NOMO-1 (cell line): ENCODE measurements at regions not wholly inside any gene's neighbourhood (a gene's known extent, or its start where the extent isn't known, plus 50 kb on each side); places are given as distances from the start of the nearest gene placed in this dataset.
"Not testable (repeated sequence)": the region's sequence is repeated elsewhere in the genome, so short reads cannot be mapped to it uniquely, and the experiment has no call there.

ENCODE experiments used
- DNase-seq, 2 experiments: peaks; one replicate each; lab custom pipeline; 2025; ENCODE audit not compliant: unreplicated experiment in 2 of 2; lab: John Stamatoyannopoulos, UW

DNA sequence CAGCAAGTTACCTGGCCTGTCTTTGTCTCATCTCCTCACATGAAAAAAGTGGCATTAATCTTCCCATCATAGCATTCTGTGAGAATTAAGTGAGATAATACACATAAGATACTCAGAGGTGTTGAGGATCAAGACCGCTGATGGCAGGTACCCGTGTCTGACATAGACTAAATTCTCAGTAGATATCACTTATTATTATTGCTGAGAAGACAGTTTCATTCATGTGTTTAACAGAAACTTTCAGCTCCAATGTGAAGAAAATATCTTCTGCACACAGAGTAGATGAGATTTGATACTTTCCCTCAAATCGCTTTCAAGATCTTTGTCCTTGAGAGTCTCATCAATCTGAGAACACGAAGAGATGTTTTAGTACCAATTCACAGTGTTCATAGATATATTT, 809.4 kb downstream of the TSN start:
- DNase-seq: no peak

DNA sequence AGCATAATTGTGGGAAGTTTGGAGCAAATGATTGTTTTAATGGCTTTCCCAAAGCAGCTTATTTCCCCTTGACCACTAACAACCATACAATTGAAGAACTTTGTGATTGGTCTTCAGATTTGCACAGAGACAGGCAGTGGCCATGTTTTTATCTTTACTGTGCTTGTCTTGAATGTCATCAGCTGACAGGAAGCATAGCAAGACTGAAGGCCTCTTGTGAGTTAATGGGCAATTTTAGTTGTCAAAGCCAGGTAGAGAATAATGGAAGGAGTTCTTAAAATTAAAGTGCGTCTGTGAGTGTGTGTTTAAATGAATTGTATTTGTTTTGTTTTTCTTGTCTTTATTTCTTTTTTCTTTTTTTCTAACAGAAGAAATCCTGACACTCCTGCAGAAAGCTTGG, 809.9 kb downstream of the TSN start:
- DNase-seq: no peak

DNA sequence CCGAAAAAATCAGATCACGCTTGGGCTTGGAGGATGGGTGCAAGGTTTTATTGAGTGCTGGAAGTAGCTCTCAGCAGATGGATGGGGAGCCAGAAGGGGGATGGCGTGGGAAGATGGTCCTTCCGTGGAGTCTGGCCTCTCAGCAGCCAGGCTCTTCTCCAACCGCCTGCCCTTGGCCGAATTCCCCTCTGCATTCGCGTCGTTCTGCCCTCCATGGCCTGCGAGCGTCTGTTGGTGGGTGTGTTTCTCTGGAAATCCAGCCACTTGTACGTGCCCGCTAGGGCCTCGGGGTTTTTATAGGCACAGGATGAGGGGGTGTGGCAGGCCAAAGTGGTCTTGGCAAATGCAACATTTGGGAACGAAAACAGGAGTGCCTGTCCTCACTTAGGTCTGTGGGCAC, 815.2 kb downstream of the TSN start:
- DNase-seq: no peak

DNA sequence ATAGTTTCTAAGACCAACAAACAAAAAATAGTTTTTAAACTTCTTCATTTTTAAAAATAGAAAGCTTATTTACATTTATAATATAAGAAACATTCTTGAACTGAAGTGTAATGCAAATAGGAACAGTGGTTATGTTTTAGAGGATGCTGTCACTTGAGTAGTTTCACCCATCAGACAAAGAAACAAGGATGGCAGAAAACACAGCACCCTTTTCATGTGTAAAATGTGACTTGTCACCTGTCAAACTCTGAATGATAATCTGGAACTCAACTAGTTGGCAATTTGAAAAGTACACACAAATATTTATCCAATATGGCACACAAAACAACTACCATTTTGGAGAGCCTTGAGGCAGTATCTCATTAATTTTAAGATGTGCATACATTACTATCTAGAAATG, 816.0 kb downstream of the TSN start:
- DNase-seq: not testable (repeated sequence)

DNA sequence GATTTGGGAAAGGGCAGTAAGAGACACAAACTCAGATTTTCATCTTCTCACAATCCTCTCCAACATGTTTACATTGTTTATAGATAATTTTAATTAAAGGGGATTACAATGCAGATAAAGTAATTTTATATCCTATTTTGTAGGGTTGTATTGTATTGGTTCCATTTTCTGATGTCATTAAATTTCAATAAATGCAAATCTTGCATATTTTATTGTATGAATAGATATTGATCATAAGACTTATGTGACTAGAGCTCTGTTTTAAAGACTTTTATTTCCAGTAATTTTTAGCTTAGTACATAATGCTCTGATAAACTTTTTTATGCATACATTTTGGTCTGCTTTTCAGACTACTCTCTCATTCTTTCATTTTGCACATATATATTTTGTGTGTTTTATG, 819.6 kb downstream of the TSN start:
- no peak for DNase-seq

DNA sequence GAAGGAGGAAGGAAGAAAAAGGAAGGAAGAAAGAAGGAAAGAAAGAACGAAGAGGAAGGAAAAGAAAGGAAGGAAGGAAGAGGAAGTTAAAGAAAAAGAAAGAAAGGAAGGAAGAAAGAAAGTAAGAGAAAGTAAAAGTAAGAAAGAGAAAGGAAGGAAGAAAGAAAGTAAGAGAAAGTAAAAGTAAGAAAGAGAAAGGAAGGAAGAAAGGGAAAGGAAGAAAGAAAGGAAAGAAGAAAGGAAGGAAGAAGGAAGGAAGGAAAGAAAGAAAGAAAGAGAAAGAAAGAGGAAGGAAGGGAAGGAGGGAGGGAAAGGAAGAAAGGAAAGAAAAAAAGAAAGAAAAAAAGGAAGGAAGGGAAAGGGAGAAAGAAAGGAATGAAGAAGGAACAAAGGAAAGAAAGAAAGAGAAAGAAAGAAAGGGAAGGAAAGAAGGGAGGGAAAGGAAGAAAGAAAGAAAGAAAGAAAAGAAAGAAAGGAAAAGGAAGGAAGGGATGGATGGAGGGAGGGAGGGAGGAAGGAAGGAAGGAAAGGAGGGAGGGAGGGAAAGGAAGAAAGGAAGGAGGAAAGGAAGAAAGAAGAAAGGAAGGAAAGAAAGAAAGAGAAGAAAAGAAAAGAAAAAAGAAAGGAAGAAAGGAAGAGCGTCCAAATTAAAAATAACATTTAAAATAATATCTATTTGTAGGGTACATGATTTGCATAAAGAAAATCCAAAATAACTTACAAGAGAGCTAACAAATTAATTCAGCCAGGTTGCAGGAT, 827.9 kb downstream of the TSN start:
- DNase-seq: no peak

DNA sequence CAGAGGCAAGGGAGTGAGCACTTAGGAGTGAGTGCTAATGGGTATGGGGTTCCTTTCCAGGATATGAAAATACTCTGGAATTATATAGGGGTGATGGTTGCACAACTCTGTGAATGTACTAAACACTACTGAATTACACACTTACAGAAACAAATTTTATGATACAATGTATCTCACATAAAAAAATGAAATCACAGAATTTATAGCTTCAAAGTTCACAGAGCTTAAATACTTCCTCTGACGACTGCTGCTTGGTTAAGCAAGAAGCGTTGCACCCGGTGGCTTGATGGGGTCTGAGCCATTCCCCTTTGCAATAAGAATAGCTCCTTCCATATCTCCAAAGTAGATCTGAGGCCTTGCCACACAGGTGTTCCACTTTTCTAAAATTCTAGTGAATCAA, 835.1 kb downstream of the TSN start:
- no peak for DNase-seq

DNA sequence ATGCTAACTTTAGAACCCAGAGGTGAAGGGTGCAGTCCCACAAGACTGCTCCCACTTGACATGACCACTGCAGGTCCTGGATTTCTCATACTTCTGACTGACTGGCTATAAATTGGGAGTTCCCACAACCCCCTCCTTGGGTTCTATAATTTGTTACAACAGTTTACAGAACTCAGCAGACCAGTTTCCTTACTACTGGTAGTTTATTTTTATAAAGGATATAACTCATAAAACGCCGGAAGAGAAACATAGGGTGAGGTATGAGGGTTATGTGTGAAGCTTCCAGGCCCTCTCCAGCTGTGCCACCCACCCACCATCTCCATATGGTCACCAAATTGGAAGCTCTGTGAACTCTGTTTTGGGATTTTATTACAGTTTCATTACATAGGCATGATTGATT, 839.6 kb downstream of the TSN start:
- DNase-seq: no peak

DNA sequence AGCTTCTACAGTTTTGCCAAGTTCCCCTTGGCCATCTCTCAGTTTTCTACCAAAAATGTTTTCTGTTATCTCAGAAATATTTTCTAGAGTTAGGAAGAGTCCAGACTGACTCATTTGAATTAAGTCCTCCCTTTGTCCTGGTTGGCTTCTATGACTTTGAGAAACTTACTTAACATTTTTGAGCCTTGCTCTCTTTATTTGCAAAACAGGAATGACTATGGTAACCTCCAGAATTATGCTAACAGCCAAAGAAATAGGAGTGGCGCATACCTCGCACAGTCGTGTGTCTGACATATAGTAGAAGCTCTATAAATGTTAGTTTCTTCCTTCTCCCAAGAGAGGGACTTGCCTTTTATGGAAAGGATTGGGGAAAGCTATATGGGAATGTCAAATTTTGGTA, 841.1 kb downstream of the TSN start:
- no peak for DNase-seq

DNA sequence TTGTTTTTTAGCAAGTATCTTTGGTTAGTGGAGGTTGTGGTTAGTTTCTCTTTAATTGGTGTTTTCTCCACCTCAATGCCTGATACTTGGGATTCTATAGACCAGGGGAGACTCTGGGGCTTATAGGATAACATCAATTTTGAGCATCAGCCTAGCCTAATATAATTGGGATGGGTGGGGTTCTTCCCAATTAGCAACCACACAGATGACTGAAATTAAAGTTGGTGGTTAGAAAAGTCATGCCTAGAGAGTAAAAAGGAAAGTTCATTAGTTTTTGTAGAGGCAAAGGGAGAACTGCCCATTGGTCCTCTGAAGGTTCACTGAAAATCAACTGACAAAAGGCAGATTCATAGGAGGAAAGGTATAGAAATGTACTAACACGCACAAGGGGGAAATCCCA, 843.3 kb downstream of the TSN start:
- DNase-seq: no peak

DNA sequence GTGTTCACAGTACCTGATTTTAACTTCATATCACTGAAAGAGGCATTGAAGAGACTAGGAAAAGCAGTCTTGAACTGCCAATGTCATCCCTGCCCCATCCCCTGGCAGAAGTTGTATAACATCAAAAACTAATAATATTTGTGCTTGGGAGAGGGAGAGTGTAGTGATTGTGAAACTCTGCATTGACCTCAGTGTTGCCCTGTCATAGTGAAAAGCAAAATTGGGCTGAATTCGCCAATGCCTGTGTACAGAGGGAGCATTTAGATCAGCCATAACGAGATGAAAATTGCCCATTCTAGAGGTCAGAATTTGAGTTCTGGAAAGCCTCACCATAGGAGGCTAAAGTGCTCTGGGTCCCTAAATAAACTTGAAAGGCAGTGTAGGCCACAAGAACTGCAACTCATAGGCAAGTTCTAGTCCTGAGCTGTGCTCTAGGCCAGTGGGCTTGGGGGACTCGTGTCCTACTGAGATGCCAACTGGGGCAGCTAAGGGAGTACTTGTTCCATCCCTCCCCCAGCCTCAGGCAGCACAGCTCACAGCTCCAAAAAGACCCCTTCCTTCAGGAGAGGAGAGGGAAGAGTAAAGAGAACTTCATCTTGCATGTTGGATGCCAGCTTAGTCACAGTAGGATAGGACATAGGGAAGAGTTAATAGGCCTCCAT, 855.6 kb downstream of the TSN start:
- no peak for DNase-seq

DNA sequence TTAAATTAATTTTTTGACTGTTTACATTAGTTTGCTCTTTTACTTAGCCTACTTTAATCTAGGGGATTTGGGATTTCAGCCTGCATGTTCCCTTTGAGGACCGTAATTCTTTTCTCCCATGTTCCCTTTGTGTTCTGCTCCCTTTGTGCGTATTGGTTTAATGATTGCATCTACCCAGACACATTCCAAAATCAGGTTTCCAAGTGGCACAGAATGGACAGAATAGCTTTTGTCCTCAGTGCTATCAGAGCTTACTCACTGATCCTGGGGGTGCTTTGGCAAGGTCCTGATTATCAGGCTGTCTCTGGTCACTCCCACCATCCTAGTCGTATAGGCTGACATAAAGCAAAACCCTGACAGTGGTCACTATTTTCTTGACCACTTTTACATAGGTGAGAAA, 867.5 kb downstream of the TSN start:
- DNase-seq: no peak

DNA sequence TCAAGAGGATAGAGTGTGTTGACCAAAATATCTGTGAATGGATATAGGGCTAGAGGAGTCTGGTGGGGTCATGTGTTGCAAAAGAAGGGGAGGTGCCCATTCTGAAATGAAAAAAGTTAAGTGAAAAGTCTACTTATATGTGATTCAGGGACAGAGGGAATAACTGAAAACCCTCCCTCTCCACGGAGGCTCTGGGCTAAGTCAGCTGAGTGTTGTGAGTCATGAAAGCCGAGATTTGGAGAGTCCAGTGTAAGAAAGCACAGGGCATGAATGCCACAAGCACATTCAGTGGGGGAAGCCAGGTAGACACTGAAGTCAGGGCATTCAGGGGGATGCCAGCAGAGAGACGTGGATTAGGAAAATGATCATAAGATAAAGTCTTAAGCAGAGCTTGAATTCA, 871.9 kb downstream of the TSN start:
- DNase-seq: no peak

DNA sequence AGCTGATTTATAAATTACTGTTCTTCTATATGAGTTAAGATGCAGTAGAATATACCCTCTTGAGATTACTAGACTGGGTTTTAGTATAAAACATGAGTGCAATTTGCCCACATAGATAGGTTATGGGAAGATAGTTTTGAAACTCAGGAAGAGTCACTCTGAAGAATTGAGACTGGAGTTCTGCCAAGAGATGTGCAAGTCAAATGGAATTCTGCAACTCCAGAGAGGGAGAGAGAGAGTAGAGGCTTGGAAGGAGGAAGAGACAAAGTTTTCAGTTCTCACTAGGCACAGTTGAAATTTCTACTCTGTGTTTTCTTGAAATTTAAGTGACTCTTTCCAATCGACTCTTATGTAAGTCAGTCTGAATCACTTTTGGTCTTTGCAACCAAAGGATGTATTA, 878.8 kb downstream of the TSN start:
- no peak for DNase-seq

DNA sequence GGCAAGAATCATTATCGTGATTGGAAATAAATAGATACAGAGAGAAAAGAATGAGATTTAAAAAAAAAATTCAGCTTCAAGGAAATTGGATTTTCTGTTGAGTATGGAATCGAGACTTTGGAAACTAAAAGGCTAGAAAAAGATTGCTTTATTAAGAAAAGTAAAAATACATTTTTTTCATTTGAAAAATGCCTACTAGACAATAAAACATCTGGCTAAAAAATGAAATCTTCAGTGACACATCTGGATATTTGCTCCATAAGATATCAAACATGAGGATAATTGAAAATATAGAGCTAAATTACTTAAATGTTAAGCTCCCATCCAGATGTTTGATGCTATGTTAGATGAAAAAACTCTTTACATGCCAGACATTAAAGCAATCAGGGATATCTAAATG, 879.5 kb downstream of the TSN start:
- DNase-seq: no peak

DNA sequence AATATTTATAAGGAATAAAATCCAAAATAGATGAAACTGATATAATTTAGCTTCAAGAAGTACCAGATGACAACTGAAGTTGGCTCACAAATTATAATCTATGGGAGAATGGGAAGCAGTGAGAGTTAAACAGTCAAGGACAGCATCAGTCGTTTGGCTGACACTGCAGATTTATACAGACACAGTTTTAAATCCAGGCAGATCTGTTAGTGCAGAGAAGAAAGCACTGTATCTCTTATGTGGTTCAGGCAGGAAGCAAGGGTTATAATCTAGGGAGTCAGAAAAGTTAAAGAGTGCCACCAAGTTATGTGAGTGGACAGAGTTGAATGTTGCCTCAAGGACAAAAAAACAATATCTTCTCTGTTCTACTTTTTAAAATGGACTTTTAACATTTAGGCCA, 880.2 kb downstream of the TSN start:
- no peak for DNase-seq

DNA sequence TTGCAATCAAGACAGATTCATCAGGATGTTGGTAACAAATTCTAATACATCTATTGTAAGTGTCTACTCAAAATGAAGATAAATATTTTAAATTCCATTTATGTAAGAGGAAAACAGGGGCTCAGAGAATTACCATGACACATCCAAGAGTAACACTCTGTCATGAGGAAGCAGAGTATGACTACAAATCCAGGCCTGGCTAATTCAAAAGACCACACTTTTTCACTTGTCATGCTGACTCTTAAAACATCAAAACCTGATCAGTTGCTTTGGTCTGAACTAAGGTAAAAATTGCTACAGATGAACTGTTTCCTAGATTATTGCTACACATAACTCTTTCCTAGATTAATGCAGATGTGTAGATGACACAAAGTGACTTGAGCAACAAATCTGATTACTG, 880.6 kb downstream of the TSN start:
- no peak for DNase-seq

DNA sequence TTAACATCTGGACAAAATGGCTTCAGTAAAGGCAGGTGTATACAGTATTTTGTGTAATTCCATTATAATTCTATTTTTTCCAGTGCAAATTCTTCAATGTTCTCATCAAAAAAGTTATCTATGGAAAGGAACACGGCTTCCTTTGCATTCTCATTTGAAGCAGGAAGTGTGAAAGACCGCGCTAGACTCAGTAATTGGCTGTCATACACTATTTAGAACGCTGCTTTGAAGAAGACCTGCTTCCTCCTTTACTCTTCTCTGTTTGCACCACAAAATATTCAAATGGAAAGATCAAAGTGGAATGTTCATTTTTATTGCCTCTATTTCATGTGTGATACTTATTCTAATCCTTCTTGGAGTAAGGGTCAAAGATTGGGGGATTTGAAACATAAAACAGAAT, 883.7 kb downstream of the TSN start:
- DNase-seq: peak in 1 of 2 experiments; percentile 29

DNA sequence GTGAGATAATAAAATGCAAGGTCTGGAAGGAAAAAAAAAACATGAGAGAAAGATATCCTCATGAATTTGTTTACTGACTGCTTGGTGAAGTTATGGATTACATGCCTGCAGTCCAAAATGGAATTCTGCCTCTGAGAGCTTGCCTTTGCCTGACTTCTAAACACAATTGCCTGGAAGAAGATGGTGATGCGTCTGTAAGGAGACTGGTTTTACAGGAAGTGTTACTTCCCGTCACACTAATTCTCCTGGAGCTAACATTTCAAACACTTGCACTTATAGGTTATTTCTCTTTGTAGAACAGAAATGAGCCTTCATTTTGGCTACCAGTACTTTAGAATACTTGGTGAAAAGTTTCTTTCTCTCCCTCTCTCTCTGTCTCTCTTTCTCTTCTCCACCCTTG, 884.3 kb downstream of the TSN start:
- DNase-seq: no peak

DNA sequence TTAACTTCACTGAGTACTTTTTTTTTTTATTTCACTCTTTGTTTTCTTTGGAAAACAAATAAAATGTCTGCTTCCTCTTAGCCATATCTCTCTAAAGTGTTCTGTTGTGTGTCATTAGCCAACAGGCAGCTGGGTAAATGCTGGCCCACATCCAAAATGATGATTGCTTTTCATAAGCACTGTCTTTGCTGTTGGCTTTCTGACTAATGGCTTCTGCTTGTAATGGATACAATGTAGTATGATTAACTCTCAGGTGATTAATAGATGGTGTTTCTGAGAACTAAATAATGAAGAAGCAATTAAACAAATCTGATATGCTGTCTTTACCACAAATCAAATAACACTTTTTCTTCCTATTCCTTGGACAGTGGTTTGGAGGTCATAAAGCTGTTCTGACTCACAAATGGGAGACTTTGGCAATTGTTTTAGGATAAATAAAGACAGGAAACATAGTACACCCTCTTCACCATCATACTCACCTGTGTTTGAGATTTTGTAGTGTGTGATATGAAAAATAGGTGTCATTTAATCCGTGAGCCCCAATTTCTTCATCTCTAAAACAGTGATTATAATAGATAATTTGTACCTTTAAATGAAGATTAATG, 888.4 kb downstream of the TSN start:
- no peak for DNase-seq

DNA sequence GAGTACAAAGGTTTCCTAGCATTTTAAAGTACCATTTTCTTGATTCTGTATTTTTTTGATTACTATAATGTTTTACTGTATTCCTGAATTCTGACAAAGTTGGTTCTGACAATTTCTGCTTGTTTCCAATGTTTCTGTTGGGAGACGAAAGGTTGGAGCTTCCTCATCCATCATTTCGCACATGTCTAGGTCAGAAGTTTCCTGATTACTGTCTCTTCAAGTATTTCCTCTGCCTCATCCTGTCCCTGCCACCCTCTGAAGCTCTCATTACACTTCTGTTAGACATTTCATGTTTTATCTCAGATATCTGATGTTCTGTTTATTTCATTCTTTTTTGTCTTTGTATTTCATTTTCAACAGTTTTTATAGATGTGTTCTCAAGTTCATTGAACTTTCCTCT, 895.8 kb downstream of the TSN start:
- no peak for DNase-seq

DNA sequence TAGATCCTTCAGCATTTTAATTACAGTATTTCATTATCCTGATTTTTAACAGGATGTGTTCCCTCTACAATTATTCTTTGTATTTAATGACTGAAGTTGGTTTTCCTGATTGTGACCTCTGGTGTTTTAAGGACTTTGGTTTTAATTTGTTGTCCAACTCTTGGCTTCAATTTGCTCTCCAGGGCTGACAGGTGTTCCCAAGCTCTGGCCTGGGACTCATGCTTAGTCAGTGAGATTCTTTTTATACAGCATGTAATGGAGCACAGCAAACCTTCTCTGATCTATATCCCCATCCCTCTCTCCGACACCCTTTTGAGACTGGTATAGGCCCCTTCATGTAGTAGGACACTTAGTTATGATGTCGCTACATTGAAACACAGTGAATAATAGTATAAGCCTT, 896.3 kb downstream of the TSN start:
- no peak for DNase-seq
